Vagina (tissue), 2 donors: ENCODE measurements at regions not wholly inside any gene's neighbourhood (a gene's known extent, or its start where the extent isn't known, plus 50 kb on each side); places are given as distances from the start of the nearest gene placed in this dataset.
"Not testable (repeated sequence)": the region's sequence is repeated elsewhere in the genome, so short reads cannot be mapped to it uniquely, and the experiment has no call there.

ENCODE experiments used
- DNase-seq, 2 donors: peaks; one replicate each; pipeline ENCODE4 v3.0.0-alpha.2; 2017; ENCODE audit errors: extremely low spot score in 2 of 2
- H3K27ac ChIP-seq: fragments of 200-600 bp; sonication (generic); one replicate; pipeline ENCODE4 v1.5.1; 2019
- H3K27me3 ChIP-seq: fragments of 200-600 bp; sonication (generic); one replicate; pipeline ENCODE4 v1.5.1; 2019
- H3K36me3 ChIP-seq, 2 donors: fragments of 200-600 bp; sonication (generic); one replicate each; pipeline ENCODE4 v1.5.1; 2017 to 2019
- H3K4me1 ChIP-seq: fragments of 200-600 bp; sonication (generic); one replicate; pipeline ENCODE4 v1.5.1; 2019
- H3K4me3 ChIP-seq, 2 donors: fragments of 200-600 bp; sonication (generic); 1 replicate in 1 of 2; 2 replicates in 1 of 2; pipeline ENCODE4 v1.5.1; 2016 to 2019
- H3K9me3 ChIP-seq: fragments of 200-600 bp; sonication (generic); one replicate; pipeline ENCODE4 v1.5.1; 2019
- POLR2A ChIP-seq, 2 donors: fragments of 450-650 bp; IDR thresholded peaks; one replicate each; pipeline ENCODE4 v1.6.1; 2017; ENCODE audit warnings: antibody characterized with exemption in 2 of 2, mild to moderate bottlenecking in 2 of 2, moderate library complexity in 2 of 2
- POLR2AphosphoS5 ChIP-seq, 2 donors: sonication (generic); formaldehyde crosslinking; IDR thresholded peaks; one replicate each; pipeline ENCODE4 v1.9.0; 2017; ENCODE audit warnings: antibody characterized with exemption in 2 of 2, mild to moderate bottlenecking in 2 of 2, low read depth in 1 of 2; ENCODE audit not compliant: insufficient read depth in 1 of 2
- intact Hi-C: fragments of 100-400 bp; cut with DNase I; formaldehyde crosslinking; loops from one replicate; pipeline ENCODE4 v1.15.1; 2023
- TF ChIP-seq, protein P1 (sequence below), 3 experiments: fragments of 450-650 bp in 2 of 3; fragments of 200-600 bp in 1 of 3; sonication (generic) in 1 of 3; IDR thresholded peaks; one replicate each; pipeline ENCODE4 v1.5.1; 2017 to 2019; ENCODE audit warnings: antibody characterized with exemption in 3 of 3, mild to moderate bottlenecking in 2 of 3, moderate library complexity in 2 of 3

- intact Hi-C loops = no loop called here
- TF ChIP-seq POLR2AphosphoS5 (IDR thresholded peaks at IDR 0.05; ENCODE audit: insufficient read depth in 1 of 2, low read depth in 1 of 2) (no peak), POLR2A (IDR thresholded peaks at IDR 0.05) (no peak)
- TF ChIP-seq, protein P1, sequence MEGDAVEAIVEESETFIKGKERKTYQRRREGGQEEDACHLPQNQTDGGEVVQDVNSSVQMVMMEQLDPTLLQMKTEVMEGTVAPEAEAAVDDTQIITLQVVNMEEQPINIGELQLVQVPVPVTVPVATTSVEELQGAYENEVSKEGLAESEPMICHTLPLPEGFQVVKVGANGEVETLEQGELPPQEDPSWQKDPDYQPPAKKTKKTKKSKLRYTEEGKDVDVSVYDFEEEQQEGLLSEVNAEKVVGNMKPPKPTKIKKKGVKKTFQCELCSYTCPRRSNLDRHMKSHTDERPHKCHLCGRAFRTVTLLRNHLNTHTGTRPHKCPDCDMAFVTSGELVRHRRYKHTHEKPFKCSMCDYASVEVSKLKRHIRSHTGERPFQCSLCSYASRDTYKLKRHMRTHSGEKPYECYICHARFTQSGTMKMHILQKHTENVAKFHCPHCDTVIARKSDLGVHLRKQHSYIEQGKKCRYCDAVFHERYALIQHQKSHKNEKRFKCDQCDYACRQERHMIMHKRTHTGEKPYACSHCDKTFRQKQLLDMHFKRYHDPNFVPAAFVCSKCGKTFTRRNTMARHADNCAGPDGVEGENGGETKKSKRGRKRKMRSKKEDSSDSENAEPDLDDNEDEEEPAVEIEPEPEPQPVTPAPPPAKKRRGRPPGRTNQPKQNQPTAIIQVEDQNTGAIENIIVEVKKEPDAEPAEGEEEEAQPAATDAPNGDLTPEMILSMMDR (IDR thresholded peaks at IDR 0.05) = no peak
These were observed 355.0 kb downstream of the DSC3 start for GRCh38 chr18:30687501-30687900.

DNA sequence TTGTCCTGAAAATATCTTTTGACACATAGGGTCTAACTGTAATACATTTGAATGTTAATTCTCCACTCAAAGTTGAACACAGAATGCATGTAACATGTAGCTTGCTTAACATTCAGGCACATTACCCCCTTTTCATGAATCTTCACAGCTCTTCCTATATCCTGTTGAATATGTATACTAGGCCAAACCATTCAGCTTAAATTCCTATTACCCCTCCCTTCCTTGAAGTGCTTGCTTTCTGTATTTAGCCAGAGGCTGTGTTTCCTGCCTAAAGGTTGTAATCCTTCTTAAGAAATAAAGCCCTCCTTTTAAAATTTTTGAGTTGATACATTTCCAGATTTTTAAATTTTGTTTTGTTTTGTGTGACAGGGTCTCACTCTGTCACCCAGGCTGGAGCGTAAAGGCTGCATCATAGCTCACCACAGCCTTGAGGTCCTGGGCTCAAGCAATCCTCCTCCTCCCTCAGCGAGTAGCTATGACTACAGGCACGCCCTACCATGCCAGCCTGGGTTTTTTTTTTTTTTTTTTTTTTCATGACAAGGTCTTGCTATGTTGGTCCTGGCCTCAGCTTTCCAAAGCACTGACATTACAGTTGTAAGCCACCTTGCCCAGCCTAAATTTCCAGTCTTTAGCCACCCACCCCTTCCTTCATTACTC, 357.6 kb downstream of the DSC3 start:
- no peak for DNase-seq
- H3K9me3 ChIP-seq = no peaks in the 10 kb centered on the region
- H3K27ac ChIP-seq = no peak overlapping the region
- TF ChIP-seq POLR2A (IDR thresholded peaks at IDR 0.05) (no peak), POLR2AphosphoS5 (IDR thresholded peaks at IDR 0.05; ENCODE audit: insufficient read depth in 1 of 2, low read depth in 1 of 2) (no peak)
- TF ChIP-seq, protein P1 (IDR thresholded peaks at IDR 0.05) = no peak
- no peak overlapping the region for H3K4me3 ChIP-seq
- intact Hi-C loops = no loop called here
- H3K4me1 ChIP-seq = no peaks in the 10 kb centered on the region
- no peaks in the 10 kb centered on the region for H3K27me3 ChIP-seq
- H3K36me3 ChIP-seq = no peaks in the 10 kb centered on the region

More at GRCh38 chr18:30687501-30687900, 355.0 kb downstream of the DSC3 start:
- no peak overlapping the region for H3K4me3 ChIP-seq
- DNase-seq = no peak
- H3K4me1 ChIP-seq = no peaks in the 10 kb centered on the region
- H3K36me3 ChIP-seq = no peaks in the 10 kb centered on the region
- no peaks in the 10 kb centered on the region for H3K27me3 ChIP-seq
- H3K27ac ChIP-seq = no peak overlapping the region
- no peaks in the 10 kb centered on the region for H3K9me3 ChIP-seq

- Histone ChIP-seq H3K4me3 (no peak overlapping the region), H3K36me3 (no peaks in the 10 kb centered on the region), H3K4me1 (no peaks in the 10 kb centered on the region), H3K9me3 (no peaks in the 10 kb centered on the region), H3K27me3 (no peaks in the 10 kb centered on the region), H3K27ac (no peak overlapping the region)
- no peak for DNase-seq
- TF ChIP-seq POLR2A (IDR thresholded peaks at IDR 0.05) = no peak
- TF ChIP-seq POLR2AphosphoS5 (IDR thresholded peaks at IDR 0.05; ENCODE audit: insufficient read depth in 1 of 2, low read depth in 1 of 2) = no peak
- TF ChIP-seq, protein P1 (IDR thresholded peaks at IDR 0.05) = no peak
- intact Hi-C loops = no loop called here
These were observed 358.7 kb downstream of the DSC3 start for GRCh38 chr18:30683836-30684235.

- no peaks in the 10 kb centered on the region for H3K9me3 ChIP-seq
- TF ChIP-seq POLR2A (IDR thresholded peaks at IDR 0.05) (no peak), POLR2AphosphoS5 (IDR thresholded peaks at IDR 0.05; ENCODE audit: insufficient read depth in 1 of 2, low read depth in 1 of 2) (no peak)
- TF ChIP-seq, protein P1 (IDR thresholded peaks at IDR 0.05) = no peak
- H3K4me3 ChIP-seq = no peak overlapping the region
- no peaks in the 10 kb centered on the region for H3K27me3 ChIP-seq
- no peak overlapping the region for H3K27ac ChIP-seq
- H3K36me3 ChIP-seq = no peaks in the 10 kb centered on the region
- H3K4me1 ChIP-seq = no peaks in the 10 kb centered on the region
- intact Hi-C loops = no loop called here
- no peak for DNase-seq
These were observed 359.9 kb downstream of the DSC3 start for GRCh38 chr18:30682672-30683071.

- H3K36me3 ChIP-seq = no peaks in the 10 kb centered on the region
- H3K4me1 ChIP-seq = no peaks in the 10 kb centered on the region
- H3K27ac ChIP-seq = no peak overlapping the region
- DNase-seq = no peak
- no peak overlapping the region for H3K4me3 ChIP-seq
- intact Hi-C loops = no loop called here
- TF ChIP-seq POLR2AphosphoS5 (IDR thresholded peaks at IDR 0.05; ENCODE audit: insufficient read depth in 1 of 2, low read depth in 1 of 2) (no peak), POLR2A (IDR thresholded peaks at IDR 0.05) (no peak)
- TF ChIP-seq, protein P1 (IDR thresholded peaks at IDR 0.05) = no peak
- H3K9me3 ChIP-seq = no peaks in the 10 kb centered on the region
- H3K27me3 ChIP-seq = no peaks in the 10 kb centered on the region
These were observed 363.1 kb downstream of the DSC3 start for GRCh38 chr18:30679285-30679930.

DNA sequence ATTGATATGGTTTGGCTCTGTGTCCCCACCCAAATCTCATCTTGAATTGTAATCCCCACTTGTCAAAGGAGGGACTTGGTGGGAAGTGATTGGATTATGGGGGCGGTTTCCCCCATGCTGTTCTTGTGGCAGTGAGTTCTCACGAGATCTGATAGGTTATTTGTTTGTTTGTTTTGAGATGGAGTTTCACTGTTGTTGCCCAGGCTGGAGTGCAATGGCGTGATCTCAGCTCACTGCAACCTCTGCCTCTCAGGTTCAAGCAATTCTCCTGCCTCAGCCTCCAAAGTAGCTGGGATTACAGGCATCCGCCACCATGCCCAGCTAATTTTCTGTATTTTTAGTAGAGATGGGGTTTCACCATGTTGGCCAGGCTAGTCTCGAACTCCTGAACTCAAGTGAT, 364.7 kb downstream of the DSC3 start:
- H3K9me3 ChIP-seq, DNase-seq, H3K4me3 ChIP-seq, H3K4me1 ChIP-seq, H3K27ac ChIP-seq, H3K27me3 ChIP-seq, H3K36me3 ChIP-seq, intact Hi-C loops: not testable (repeated sequence)
